ENCODE measurements at regions not wholly inside any gene's neighbourhood (a gene's known extent, or its start where the extent isn't known, plus 50 kb on each side); places are given as distances from the start of the nearest gene placed in this dataset.
"Not testable (repeated sequence)": the region's sequence is repeated elsewhere in the genome, so short reads cannot be mapped to it uniquely, and the experiment has no call there.

DNA sequence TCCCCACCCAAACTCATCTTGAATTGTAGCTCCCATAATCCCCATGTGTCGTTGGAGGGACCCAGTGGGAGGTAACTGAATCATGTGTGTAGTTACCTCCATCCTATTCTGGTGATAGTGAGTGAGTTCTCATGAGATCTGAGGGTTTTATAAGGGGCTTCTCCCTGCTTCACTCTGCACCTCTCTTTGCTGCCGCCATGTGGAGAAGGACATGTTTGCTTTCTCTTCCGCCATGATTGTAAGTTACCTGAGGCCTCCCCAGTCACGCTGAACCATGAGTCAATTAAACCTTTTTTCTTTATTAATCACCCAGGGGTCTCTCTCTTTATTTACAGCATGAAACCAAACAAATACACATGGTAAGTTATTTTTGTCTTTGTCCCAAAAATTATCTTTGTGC, 726.1 kb downstream of the CDH18 start:
- no peak for FAIRE-seq
- TF ChIP-seq POLR2AphosphoS5 (IDR thresholded peaks at IDR 0.05; ENCODE audit: low read depth, low read length) = no peak
- no peak for TF ChIP-seq TAF1 (IDR thresholded peaks at IDR 0.05; ENCODE audit: borderline replicate concordance, low read depth, low read length)
- TF ChIP-seq POLR2A (IDR thresholded peaks at IDR 0.05; ENCODE audit: low read depth, low read length) = no peak
- no peak for DNase-seq (ENCODE audit: insufficient read length)

DNA sequence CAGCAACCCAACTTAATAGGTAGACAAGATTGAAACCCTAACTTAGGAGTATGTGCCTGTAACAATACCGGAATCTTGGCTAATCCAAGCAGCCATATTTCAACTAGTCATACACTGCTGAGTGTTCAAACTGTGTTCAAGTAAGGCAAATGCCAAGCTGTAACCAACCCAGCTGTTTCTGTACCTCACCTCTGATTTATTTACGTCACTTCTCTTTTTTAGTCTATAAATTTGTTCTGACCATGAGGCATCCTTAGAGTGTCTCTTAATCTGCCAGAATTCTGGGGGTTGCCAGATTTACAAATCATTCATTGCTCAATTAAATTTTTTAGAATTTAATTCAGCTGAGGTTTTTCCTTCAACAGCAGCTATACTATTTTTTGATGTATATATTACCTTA, 723.2 kb downstream of the CDH18 start:
- FAIRE-seq (no peak), DNase-seq (ENCODE audit: insufficient read length) (no peak)
- TF ChIP-seq POLR2A (IDR thresholded peaks at IDR 0.05; ENCODE audit: low read depth, low read length) (no peak), TAF1 (IDR thresholded peaks at IDR 0.05; ENCODE audit: borderline replicate concordance, low read depth, low read length) (no peak), POLR2AphosphoS5 (IDR thresholded peaks at IDR 0.05; ENCODE audit: low read depth, low read length) (no peak)

DNA sequence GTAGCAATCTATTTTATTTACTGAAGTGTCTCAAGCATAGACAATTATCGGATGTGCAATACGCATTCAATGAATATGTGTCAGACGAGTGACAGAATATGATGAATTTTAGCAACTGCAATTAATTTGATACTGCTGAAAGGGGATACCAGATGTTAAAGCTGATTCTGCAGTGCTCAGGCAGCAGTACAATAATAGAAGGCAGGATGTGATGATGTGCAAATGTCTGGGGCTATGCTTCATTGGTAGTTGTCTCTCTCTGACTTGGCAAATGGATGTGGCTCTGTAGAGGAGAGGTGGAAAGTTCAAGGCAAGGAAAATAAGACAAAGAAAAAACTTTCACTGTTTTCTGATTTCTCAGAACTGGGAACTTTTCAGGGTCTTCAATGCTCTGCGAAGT, 721.2 kb downstream of the CDH18 start:
- DNase-seq (ENCODE audit: insufficient read length) (no peak), FAIRE-seq (no peak)
- TF ChIP-seq TAF1 (IDR thresholded peaks at IDR 0.05; ENCODE audit: borderline replicate concordance, low read depth, low read length) = no peak

DNA sequence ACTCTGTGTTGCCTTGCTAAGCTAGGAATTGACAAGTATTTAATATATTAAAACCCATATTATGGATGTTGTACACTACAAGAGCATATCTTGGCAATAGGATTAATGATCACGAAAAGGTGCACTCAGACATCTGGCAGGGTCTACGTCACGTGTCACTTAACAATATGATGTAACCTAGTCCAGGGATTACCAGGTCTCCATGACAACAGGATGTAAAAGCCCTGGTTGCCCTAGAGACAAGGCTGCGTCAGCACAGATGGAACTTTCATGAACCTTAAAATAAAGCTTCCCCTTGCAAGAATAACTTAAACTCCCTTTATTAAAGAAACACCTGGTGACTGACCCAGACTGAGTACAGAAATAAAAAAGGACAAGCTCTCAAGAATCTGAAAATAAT, 717.8 kb downstream of the CDH18 start:
- DNase-seq (ENCODE audit: insufficient read length) (no peak), FAIRE-seq (no peak)
- no peak for TF ChIP-seq POLR2AphosphoS5 (IDR thresholded peaks at IDR 0.05; ENCODE audit: low read depth, low read length)
- TF ChIP-seq TAF1 (IDR thresholded peaks at IDR 0.05; ENCODE audit: borderline replicate concordance, low read depth, low read length) = no peak
- no peak for TF ChIP-seq POLR2A (IDR thresholded peaks at IDR 0.05; ENCODE audit: low read depth, low read length)

DNA sequence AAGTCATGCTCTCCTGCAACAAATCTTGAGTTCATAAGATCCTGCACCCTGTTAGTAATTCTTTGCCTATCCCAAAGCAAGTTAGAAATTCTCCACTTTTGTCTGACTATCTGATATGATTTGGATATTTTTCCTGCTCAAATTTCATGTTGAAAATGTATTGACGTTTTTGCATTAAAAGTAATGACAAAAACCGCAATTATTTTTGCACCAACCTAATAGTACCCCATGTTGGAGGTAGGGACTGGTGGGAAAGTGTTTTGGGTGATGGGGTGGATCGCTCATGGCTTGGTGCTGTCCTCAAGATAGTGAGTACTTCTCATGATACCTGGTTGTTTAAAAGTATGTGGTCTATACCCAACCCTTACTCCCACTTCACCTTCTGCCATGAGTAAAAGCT, 713.4 kb downstream of the CDH18 start:
- DNase-seq (ENCODE audit: insufficient read length) (no peak), FAIRE-seq (no peak)
- TF ChIP-seq TAF1 (IDR thresholded peaks at IDR 0.05; ENCODE audit: borderline replicate concordance, low read depth, low read length) = no peak
- TF ChIP-seq POLR2A (IDR thresholded peaks at IDR 0.05; ENCODE audit: low read depth, low read length) = no peak

DNA sequence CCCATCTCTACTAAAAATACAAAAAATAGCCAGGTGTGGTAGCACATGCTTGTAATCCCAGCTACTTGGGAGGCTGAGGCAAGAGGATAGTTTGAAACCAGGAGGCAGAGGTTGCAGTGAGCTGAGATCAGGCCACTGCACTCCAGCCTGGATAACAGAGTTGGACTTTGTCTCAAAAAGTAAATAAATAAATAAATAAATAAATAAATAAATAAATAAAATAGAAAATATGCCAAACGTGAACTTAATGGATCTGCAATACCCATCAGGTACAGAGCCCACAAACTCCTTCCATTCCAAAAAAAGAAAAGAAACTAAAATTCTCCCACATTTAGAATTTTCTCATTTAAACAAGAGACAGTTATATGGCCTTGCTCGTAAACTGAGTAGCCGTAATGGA, 702.7 kb downstream of the CDH18 start:
- DNase-seq (ENCODE audit: insufficient read length) (no peak), FAIRE-seq (no peak)
- TF ChIP-seq POLR2AphosphoS5 (IDR thresholded peaks at IDR 0.05; ENCODE audit: low read depth, low read length) (no peak), POLR2A (IDR thresholded peaks at IDR 0.05; ENCODE audit: low read depth, low read length) (no peak), TAF1 (IDR thresholded peaks at IDR 0.05; ENCODE audit: borderline replicate concordance, low read depth, low read length) (no peak)

DNA sequence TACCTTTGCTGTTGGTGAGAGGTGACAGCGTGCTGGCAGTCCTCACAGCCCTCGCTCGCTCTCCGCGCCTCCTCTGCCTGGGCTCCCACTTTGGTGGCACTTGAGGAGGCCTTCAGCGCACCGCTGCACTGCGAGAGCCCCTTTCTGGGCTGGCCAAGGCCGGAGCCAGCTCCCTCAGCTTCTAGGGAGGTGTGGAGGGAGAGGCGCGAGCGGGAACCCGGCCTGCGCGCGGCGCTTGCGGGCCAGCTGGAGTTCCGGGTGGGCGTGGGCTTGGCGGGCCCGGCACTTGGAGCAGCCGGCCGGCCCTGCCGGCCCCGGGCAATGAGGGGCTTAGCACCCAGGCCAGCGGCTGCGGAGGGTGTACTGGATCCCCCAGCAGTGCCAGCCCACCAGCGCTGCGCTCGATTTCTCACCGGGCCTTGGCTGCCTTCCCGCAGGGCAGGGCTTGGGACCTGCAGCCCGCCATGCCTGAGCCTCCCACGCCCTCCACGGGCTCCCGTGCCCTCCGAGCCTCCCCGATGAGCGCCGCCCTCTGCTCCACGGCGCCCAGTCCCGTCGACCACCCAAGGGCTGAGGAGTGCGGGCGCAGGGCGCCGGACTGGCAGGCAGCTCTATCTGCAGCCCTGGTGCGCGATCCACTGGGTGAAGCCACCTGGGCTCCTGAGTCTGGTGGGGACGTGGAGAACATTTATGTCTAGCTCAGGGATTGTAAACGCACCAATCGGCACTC, 700.3 kb downstream of the CDH18 start:
- not testable (repeated sequence) for FAIRE-seq; DNase-seq (ENCODE audit: insufficient read length)

DNA sequence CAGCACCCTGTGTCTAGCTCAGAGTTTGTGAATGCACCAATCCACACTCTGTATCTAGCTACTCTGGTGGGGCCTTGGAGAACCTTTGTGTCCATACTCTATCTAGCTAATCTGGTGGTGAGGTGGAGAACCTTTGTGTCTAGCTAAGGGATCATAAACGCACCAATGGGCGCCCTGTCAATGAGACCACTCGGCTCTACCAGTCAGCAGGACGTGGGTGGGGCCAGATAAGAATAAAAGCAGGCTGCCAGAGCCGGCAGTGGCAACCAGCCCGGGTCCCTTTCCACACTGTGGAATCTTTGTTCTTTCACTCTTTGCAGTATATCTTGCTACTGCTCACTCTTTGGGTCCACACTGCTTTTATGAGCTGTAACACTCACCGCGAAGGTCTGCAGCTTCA, 699.7 kb downstream of the CDH18 start:
- not testable (repeated sequence) for DNase-seq (ENCODE audit: insufficient read length); FAIRE-seq

DNA sequence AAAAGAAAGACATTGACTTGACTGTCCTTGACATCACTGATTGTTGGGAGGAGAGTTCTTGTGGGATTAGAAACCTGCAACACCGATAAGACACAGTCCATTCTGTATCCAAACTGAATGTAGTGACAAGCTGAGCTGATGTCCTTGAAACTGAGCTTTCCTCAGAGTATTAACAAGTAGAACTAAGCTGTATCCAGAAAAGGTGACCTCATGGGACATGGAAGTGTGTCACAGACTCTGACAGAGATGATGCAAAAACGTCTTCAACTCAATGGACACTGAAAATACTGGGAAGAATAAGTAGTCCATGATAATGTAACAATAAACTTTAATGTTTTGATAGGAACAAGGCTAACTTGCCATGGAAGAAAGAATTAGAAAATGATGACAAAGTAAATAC, 690.1 kb downstream of the CDH18 start:
- TF ChIP-seq POLR2AphosphoS5 (IDR thresholded peaks at IDR 0.05; ENCODE audit: low read depth, low read length) (no peak), POLR2A (IDR thresholded peaks at IDR 0.05; ENCODE audit: low read depth, low read length) (no peak), TAF1 (IDR thresholded peaks at IDR 0.05; ENCODE audit: borderline replicate concordance, low read depth, low read length) (no peak)
- no peak for FAIRE-seq

DNA sequence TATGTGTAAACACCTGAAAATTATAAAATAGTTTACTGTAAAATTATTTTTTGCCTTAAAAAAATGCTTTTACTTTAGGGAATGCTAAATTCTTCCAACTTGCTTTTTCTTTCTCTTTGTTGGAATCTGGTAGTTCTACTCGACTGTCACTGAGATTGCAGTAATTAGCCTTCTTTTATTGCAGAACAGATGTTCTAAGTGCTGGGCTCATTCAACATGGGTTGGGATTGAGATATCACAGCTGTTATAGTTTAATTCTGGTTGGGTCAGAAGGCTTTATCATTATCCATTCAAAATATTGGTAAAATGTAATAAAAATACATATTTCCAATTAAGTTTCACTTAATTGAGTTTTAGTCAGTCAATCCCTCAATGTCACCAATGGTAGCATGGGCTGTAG, 686.7 kb downstream of the CDH18 start:
- TF ChIP-seq POLR2A (IDR thresholded peaks at IDR 0.05; ENCODE audit: low read depth, low read length) (no peak), POLR2AphosphoS5 (IDR thresholded peaks at IDR 0.05; ENCODE audit: low read depth, low read length) (no peak), TAF1 (IDR thresholded peaks at IDR 0.05; ENCODE audit: borderline replicate concordance, low read depth, low read length) (no peak)
- FAIRE-seq = no peak
- DNase-seq (ENCODE audit: insufficient read length) = no peak

More for the DNA sequence above, 690.1 kb downstream of the CDH18 start:
- DNase-seq (ENCODE audit: insufficient read length) = no peak

DNA sequence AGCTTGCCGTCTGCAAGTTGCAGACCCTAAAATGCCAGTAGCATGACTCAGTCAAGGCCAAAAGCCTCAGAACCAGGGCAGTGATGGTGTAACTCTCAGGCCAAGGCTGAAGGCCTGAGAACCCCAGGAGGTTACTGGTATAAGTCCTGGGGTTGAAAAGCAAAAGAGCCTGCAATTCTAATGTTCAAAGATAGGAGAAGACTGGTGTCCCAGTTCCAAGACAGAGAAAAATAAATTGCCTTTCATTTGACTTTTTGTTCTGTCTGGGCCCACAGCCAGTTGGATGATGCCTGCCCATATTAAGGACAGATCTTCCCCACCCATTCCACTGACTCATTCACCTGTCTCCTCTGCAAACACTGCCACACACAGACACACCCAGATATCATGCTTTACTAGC, 673.2 kb downstream of the CDH18 start:
- FAIRE-seq (no peak), DNase-seq (ENCODE audit: insufficient read length) (no peak)
- no peak for TF ChIP-seq TAF1 (IDR thresholded peaks at IDR 0.05; ENCODE audit: borderline replicate concordance, low read depth, low read length)
- TF ChIP-seq POLR2AphosphoS5 (IDR thresholded peaks at IDR 0.05; ENCODE audit: low read depth, low read length) = no peak

DNA sequence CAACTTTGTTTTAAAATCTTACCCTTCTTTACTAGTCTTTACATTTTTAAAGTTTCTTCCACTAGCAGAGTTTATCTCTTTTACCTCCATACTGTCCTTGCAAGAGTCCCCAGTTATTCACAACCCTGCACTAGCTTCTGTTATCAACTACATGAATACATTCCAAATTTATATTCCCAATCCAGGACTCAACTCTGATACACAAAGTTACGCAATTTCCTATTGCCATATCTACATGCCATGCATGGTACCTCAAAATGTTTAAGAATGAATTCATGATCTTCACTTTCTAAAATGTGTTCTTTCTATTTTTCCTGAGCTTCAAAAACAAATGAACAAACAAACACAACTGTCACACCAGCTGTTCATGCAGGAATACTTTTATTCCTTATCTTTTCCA, 668.7 kb downstream of the CDH18 start:
- FAIRE-seq = no peak
- no peak for DNase-seq (ENCODE audit: insufficient read length)
- TF ChIP-seq POLR2A (IDR thresholded peaks at IDR 0.05; ENCODE audit: low read depth, low read length) (no peak), POLR2AphosphoS5 (IDR thresholded peaks at IDR 0.05; ENCODE audit: low read depth, low read length) (no peak), TAF1 (IDR thresholded peaks at IDR 0.05; ENCODE audit: borderline replicate concordance, low read depth, low read length) (no peak)

DNA sequence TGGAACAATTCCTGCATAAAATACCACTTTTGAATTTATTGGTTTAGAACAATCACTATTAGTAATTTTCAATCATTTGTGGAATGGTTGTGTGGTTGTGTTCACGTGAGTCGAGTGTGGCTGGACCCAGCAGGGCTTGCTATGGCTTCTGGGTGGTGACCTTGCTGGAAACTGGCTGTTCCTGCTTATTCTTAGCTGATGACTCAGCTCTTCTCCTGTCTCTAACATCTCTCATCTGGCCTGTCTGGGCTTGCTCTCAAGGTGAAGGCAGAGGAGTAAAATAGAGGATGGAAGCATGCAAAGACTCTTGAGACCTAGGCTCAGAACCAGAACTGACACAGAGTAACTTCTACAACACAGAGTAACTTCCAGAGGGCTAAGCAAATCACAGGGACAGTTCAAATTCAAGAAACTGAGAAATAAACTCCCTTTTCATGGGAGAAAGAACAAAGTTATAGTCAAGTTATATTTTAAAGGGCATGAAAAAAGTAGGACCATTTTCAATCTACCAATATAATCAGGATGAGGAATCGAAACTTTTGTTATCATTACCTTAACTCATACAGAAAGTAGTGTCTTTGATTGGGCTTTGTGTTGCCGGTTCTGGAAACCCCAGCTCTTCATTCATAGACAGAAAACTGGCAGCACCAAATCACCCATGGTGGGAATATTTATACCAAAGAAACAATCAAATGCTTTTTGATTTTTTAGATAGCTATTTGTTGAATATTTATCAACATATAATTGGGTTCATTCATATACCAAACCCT, 665.1 kb downstream of the CDH18 start:
- no peak for DNase-seq (ENCODE audit: insufficient read length)

More for the DNA sequence above, 665.1 kb downstream of the CDH18 start:
- no peak for TF ChIP-seq POLR2A (IDR thresholded peaks at IDR 0.05; ENCODE audit: low read depth, low read length)
- TF ChIP-seq POLR2AphosphoS5 (IDR thresholded peaks at IDR 0.05; ENCODE audit: low read depth, low read length) = no peak
- no peak for TF ChIP-seq TAF1 (IDR thresholded peaks at IDR 0.05; ENCODE audit: borderline replicate concordance, low read depth, low read length)
- no peak for FAIRE-seq

Data from GM12892 (cell line).